NCI-H2171 (cell line): ENCODE measurements at regions not wholly inside any gene's neighbourhood (a gene's known extent, or its start where the extent isn't known, plus 50 kb on each side); places are given as distances from the start of the nearest gene placed in this dataset.
"Not testable (repeated sequence)": the region's sequence is repeated elsewhere in the genome, so short reads cannot be mapped to it uniquely, and the experiment has no call there.

Experiments
- DNase-seq: peaks from one replicate; lab custom pipeline; 2025; lab: John Stamatoyannopoulos, UW

DNA sequence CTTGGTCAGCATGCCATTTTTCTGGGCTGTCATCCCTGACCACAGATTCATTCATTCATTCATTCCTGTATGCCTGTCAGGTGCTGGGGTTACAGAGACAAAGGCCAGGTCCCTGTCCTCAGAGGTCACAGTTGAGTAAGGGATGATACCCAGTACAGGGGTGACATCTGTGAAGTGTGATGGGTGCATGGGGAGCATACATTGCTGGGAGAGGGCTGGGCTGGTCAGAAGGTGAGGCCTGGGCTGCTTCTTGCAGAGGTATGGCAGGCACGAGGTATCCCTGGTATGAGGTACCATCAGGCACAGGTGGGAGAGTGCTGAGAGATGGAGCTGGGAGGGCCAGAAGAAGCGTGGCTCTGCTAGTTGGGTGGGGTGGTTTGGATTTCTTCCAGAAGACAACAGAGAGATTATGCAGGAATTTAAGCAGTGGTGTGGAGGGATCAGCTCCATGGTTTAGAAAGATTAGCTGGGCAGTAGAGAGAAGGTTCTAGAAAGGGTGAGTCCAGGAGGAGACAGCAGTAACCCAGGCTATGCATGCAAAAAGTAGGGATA lies 181.9 kb upstream of the HAAO start:
- DNase-seq: no peak

GRCh38 chr2:42973726-42974125 lies 181.3 kb upstream of the HAAO start:
- DNase-seq: no peak

DNA sequence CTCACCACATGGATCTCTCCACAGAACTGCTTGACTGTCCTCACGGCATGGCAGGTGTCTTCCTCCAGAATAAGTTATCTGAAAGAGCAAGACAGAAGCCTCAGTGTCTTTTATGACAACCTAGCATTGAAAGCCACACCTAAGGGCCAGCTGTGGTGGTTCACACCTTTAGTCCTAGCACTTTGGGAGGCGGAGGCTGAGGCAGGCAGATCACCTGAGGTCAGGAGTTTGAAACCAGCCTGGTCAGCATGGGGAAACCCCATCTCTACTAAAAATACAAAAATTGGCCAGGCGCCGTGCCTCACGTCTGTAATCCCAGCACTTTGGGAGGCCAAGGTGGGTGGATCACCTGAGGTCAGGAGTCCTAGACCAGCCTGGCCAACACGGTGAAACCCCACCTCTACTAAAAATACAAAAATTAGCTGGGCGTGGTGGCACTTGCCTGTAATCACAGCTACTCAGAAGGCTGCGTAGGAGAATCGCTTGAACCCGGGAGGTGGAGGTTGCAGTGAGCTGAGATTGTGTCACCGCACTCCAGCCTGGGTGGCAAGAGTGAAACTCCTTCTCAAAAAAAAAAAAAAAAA lies 180.6 kb upstream of the HAAO start:
- not testable (repeated sequence) for DNase-seq

- no peak for DNase-seq
Measured at GRCh38 chr2:42971947-42972736, 179.8 kb upstream of the HAAO start.

GRCh38 chr2:42971381-42971780 lies 179.0 kb upstream of the HAAO start:
- DNase-seq: no peak

DNA sequence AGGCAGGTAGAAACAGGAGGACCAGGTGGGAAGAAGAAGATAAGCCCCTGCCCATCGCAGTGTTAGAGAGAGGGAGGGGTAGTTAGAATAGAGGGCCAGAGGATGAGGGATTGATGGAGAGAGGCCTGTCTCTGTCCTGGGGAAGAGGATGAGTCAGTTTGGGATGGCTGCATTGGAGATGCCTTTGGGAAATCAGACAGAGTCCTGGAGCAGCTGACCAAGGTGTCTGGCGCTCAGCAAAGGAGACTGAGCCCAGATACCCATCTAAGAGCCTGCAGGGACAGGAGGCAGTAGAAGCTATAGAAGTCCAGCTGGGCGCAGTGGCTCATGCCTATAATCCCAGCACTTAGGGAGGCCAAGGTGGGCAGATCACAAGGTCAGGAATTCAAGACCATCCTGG lies 177.8 kb upstream of the HAAO start:
- no peak for DNase-seq

DNA sequence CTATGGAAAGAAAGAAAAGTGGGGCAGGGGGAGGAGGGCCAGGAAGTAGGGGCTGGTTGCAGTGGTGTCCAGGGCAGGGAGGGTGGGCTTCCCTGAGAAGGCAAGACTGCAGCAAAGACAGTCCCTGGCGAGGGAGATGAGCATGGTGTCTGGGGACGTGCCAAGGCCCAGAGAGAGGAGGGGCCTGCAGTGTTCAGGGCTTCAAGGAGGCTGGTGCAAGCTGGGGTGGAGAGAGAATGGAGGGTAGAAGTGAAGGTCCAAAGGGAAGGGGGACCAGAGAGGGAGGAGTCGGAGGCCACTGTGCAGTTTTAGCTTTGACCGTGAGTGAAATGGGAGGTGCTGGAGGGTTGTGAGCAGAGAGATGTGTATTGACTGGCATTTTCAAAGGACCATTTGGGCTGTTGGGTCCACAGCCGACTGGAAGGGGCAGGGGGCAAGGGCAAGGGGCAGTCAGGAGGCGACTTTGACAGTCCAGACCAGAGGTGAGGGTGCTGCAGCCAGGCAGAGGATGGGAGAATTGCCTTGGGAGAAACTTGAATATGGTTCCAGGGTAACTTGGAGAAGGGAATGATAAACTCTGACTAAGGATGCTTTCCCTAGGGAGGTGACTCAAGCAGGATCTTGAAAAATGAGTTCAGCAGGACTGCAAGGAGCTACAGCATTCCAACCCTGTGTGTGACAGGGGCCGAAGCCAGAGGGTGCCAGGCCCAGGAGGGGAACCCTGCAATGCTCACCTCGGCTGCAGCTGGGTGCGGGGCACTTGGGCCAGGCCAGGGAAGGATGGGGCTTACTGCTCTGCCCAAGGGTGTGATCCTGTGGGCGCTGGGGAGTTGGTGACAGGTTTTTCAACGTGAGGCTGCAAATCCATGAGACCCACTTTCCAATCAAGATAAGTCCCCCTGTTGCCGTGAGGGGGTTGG lies 177.1 kb upstream of the HAAO start:
- no peak for DNase-seq

DNA sequence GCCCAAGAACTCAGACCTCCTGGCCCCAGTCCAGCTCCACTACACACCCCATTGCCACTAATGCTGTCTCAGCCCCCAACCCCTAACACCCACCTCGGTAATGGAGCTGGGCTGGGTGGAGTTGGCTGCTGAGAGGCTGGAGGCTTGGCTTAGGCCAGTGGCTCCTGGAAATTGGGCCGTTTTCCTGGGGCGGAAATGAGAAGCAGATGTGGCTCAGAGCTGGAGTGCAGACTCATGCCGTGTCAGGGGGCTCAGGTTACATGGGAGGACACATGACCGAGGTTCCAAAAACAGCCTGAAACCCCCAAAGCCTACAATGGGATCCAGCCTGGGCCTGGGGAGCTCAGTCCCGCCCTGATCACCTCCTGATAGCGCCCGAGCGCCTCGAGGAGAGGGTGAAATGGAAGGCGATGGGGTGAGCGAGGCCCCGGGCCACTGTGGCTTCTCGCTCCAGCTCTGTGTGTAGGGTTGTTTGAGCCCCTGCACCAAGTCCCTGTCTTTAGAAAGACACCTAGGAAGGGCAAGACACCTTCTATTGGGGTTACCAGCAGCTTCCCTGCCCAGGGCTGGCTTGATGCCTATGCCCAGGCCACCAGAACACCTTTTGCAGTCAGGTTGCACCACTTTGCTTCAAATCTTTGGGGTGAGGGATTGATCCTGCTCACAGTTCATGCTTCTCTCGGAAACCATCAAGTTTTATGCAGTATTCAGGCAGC lies 175.7 kb upstream of the HAAO start:
- peak; percentile 22 for DNase-seq

DNA sequence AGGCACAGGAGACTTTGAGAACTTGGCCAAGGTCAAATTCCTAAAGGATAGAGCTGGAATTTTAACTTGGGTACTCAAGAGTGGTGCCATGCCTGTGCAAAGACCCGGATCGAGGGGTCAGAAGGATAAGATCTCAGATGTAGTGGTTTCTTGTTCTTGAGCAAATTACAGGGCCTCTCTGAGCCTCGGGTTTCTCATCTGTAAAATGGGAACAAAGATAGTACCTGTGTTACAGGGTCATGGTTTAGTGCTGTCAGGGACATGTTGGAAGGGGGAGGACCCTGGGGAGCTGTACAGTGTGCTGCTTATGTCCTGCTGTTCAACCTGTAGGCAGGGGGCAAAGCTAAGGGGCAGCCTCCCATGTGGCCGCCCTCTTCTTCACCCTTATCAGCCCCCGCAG lies 173.5 kb upstream of the HAAO start:
- no peak for DNase-seq

GRCh38 chr2:42965196-42965595 lies 172.8 kb upstream of the HAAO start:
- no peak for DNase-seq

DNA sequence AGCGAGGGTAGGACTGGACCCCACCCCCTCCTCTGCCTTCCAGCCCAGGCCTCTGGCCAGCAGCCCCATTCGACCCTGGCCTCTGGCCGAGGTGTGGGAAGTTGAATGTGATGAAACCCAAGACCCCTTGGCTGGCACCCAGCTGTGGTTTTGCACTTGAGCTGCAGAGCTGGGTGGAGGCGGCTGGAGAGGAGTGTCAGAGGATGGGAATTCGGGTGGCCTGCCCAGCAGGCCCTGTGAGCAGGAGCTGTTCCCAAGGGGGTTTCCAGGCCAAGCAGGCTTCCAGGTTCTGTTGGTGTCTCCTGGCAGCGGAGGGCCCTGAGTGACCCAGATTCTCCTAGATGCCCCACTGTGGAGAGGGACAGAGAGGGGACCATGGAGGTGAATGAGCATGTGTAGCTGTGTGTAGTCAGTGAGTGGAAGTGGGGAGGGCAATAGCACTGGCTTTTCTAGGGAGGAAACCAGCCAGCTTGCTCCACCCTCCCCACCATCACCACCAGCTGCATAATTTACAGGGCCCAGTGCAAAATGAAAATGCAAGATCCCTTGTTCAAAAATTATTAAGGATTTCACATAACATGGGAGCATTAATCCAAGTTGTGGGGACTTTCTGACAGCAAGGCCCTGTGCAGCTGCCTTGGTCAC lies 172.2 kb upstream of the HAAO start:
- DNase-seq: no peak

DNA sequence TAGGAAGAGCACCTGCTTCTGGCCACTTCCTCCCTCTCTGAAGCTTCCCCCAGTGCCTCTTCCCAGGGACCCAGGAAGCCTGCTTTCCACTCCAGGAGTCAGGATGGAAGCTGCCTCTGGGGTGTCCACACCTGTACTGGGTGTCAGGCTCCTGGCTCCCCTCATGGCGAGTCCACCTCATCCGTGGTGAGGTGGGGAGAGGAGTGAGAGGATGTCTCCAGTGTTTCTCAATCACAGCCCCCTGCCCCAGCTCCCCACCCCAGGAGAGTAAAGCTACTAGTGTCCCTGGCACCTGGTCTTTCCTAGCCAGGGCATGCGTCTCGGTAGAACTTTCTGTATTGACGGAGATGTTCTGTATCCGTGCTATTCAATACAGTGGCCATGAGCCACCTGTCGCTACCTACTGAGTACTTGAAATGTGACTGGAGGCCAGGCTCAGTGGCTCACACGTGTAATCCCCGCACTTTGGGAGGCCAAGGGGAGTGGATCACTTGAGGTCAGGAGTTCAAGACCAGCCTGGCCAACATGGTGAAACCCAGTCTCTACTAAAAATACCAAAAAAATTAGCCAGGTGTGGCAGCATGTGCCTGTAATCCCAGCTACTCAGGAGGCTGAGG lies 171.2 kb upstream of the HAAO start:
- no peak for DNase-seq

GRCh38 chr2:42962508-42962953 lies 170.1 kb upstream of the HAAO start:
- DNase-seq: no peak

DNA sequence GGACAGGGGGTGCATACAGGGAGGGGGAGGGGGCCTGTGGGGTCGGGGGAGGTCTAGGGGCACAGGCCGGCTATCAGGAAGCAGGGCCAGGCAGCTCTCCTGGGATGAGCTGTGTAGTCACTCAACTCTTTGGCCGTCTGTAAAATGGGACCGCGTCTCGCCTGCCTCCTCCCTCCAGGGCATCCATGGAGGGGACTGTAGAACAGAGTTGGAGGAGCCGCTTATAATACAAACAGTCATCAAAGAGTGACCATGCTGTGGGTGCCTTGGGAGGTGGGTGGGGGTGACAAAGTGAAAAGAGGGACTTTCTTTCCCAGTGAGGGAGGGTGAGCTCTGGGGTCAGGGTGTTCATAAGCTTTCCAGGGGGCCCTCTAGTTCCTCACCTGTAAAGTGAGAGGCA lies 169.6 kb upstream of the HAAO start:
- DNase-seq: no peak

- DNase-seq: no peak
Measured at GRCh38 chr2:42961385-42961811, 169.0 kb upstream of the HAAO start.

DNA sequence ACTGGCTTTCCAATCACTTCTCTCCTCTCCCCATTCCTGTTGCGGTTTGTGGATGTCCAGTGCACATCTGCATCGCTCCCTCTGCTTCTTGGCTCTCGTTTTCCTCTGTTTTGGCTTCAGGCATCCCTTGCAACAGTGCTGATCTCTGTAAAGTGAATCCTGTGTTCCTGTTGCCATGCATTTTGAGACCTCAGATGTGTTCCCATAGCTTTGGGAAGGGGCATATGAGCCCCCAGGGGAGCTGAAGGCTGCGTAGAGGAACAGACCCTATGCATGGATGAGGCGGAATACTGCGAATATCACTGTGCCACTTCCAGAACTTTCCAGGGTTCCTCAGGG lies 168.4 kb upstream of the HAAO start:
- no peak for DNase-seq

DNA sequence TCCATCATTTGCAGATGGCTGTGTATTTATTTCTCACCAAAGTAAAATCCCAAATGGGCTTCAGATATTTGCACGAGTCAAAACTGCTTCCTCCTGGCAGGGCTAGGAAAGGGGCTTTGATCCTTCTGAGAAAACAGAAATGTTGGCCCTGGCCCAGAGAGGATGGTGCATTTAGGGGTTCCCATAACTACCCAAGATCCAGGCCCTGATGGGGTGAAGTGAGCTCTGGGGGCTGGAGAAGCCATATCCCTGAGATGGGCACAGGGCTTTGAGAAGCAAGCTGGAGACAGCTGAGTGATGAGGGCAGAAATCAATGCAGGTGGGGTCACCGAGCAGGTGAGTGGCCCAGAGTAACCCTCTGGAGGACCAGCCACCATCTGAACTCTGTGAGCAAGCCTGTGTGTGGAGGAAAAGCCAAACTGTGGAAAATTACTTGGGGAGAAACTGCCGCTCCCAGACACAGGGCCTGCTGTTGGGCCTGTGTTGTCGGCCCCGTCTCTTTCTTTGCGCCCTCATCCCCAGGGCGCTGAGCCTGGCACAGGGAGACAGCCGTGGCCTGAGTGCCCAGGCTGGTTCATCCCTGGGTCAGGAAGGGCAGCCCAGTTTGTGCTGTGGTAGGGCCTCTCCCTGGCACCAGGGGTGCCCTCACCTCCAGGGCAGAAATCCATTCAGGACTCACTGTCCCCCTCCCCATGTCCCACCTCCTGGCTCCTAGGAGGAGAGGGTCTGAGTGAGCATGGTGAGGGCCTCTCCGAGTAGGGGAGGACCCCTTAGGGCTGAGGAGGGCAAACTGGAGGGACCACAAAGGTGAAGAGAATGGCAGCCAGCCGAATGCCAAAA lies 167.8 kb upstream of the HAAO start:
- DNase-seq: no peak

GRCh38 chr2:42959234-42960001 lies 167.0 kb upstream of the HAAO start:
- DNase-seq: no peak

DNA sequence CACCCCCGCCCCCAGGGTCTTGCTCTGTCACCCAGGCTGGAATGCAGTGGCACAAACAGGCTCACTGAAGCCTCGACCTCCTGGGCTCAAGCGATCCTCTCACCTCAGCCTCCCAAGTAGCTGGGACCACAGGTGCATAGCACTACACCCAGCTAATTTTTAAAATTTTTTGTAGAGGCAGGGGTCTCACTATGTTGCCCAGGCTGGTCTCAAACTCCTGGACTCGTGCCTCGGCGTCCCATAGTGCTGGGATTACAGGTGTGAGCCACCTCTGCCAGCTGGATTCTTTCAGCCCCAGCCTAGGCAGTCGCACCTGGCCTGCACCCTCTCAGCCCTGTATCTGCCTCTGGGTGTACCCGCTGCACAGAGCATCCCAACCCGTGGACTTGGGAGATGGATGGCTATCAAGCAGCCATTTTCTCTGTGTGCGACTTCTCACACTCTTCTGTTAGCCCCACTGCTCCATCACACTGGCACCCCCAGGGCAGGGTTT lies 166.4 kb upstream of the HAAO start:
- DNase-seq: no peak
